NCI-H748 treated with DMSO at 0.1 percent for 48 hours (cell line): ENCODE measurements at regions not wholly inside any gene's neighbourhood (a gene's known extent, or its start where the extent isn't known, plus 50 kb on each side); places are given as distances from the start of the nearest gene placed in this dataset.
"Not testable (repeated sequence)": the region's sequence is repeated elsewhere in the genome, so short reads cannot be mapped to it uniquely, and the experiment has no call there.

Experiments
- DNase-seq: peaks from one replicate; lab custom pipeline; 2025; lab: John Stamatoyannopoulos, UW

DNA sequence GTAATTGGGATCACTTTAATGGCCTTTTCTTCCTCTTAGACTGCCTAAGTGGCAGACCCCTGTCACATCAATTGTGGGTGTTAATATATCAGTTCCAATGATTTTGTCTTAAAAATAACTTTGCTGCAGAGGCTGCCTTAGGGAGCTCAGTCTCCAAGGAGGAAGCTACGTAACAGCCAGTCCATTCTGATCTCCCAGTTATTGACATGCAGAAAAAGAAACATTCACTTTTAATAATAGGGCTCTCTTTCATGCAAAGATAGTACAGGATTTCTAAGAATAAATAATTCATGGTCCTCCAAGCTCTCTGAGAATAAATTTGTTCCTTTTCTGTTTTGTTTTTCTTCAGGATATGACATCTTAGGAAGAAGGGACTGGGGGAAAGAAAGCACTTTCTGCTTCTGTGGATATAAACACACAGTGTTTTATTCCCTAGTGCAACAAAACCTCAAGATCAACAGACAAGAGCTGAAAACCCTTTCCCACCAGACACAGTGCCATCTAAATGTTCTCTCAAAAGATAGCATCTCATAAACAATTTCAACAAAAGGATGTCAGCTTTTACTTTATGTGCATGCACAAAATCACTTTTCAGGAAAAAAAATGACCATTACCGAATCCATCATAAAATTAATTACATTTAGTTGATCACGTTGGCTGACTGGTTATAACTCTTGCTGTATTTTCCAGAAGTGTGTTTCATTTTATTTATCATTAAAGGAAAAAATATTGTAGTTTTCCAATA, 372.4 kb upstream of the SLC7A11 start:
- DNase-seq = no peak

- no peak for DNase-seq
Measured at GRCh38 chr4:138612428-138612827, 370.3 kb upstream of the SLC7A11 start.

DNA sequence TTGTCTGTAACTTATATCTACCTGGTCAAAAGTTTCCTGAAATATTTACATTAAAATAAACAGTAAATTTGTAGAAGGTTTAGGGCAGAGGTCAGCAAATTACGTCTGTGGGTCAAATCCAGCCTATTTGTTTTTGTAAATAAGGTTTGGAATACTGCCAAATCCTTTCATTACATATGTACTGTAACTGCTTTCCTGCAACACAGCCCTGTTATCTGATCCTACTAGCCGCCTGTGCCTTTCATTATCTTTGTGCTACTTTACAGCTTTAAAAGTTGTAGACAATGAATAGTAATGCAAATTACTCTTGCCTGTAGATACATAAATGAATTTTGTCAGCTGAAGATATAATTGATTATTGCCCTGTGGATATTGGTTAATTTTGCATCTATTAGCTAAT, 369.6 kb upstream of the SLC7A11 start:
- DNase-seq = peak; percentile 58

- DNase-seq = no peak
Measured at GRCh38 chr4:138611017-138611416, 368.9 kb upstream of the SLC7A11 start.

GRCh38 chr4:138609943-138610350, 367.8 kb upstream of the SLC7A11 start:
- DNase-seq = no peak

DNA sequence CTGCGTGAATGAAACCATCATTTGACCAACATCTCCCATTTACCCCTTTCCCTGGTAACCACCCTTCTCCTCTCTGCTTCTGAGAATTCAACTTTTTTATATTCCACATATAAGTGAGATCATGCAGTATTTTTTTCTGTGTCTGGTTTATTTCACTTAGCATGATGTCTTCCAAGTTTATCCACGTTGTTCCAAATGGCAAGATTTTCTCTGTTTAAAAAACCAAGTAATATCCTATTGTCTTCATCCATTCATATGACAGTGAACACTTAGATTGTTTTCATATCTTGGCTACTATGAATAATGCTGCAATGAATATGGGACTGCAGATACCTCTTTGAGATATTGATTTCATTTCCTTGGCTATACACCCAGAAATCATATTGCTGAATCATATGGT, 362.4 kb upstream of the SLC7A11 start:
- no peak for DNase-seq

DNA sequence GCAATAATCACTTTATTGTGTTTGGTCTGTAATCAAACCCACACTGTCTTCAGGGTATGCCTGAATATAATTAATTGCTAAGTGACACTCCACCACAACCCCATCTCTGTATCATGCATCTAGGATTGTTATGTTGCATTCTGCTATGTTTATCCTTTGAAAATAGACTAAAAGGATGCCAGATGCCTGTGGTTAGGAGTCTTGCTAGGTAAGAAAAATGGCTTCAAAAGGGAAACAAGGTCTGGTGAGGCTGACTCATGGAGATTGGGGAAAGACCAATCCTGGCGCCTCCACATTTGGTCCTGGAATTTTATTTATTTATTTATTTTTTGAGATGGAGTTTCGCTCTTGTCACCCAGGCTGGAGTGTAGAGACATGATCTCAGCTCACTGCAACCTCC, 360.5 kb upstream of the SLC7A11 start:
- DNase-seq = no peak

- DNase-seq = no peak
Measured at GRCh38 chr4:138599965-138600364, 357.8 kb upstream of the SLC7A11 start.

GRCh38 chr4:138598226-138598625, 356.1 kb upstream of the SLC7A11 start:
- no peak for DNase-seq

DNA sequence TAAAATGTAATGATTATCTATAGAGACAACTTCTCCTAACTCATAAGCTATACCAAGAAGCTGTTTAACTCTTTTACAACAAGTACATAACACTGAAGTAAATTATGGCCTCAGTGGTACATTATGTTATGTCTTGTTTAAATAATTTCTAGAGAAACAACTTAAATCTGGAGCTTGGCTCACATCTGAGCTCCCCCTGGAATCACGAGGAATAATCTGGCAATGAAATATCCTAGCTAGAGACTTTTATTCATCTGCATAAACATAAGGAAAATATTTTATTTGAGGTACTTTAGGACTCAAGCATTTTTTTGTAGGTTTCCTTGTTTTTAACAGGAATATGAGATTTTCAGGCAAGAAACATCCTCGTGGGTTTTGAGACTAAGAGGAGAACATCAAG, 354.7 kb upstream of the SLC7A11 start:
- DNase-seq = no peak

GRCh38 chr4:138595731-138596460, 353.7 kb upstream of the SLC7A11 start:
- DNase-seq = no peak

DNA sequence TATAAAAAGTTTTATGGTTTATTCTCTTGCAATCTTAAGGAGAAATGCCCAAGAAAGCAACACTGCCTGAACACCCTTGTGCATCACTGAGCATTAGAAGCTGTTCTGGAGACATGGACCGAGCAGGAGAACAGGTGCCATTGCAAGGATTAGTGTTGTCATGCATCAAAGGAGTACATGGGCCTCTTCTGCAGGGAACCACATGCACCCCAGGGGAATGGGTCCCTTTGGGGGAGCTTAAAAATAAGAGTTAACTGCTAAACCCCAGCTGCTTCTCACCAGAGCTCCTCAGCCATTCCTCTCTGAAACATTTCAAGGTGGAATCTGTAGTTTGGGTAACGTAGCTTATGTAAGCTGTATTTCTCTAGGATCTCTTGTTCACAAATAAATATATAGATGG, 353.0 kb upstream of the SLC7A11 start:
- DNase-seq = no peak

GRCh38 chr4:138592796-138593195, 350.6 kb upstream of the SLC7A11 start:
- DNase-seq = no peak

- DNase-seq = no peak
Measured at GRCh38 chr4:138591808-138592207, 349.7 kb upstream of the SLC7A11 start.

GRCh38 chr4:138588501-138588900, 346.4 kb upstream of the SLC7A11 start:
- DNase-seq = no peak

GRCh38 chr4:138579146-138579545, 337.0 kb upstream of the SLC7A11 start:
- DNase-seq = no peak

DNA sequence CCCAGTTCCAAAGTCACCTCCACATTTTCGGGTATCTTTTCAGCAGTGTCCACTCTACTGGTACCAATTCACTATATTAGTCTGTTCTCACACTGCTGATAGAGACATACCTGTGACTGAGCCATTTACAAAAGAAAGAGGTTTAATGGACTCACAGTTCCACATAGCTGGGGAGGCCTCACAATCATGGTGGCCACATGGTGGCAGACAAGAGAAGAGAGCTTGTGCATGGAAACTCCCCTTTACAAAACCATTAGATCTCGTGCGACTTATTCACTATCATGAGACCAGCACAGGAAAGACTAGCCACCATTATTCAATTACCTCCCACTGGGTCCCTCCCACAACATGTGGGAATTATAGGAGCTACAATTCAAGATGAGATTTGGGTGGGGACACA, 335.7 kb upstream of the SLC7A11 start:
- DNase-seq = not testable (repeated sequence)

GRCh38 chr4:138577145-138577544, 335.0 kb upstream of the SLC7A11 start:
- DNase-seq = no peak

GRCh38 chr4:138576684-138577083, 334.5 kb upstream of the SLC7A11 start:
- DNase-seq = no peak

DNA sequence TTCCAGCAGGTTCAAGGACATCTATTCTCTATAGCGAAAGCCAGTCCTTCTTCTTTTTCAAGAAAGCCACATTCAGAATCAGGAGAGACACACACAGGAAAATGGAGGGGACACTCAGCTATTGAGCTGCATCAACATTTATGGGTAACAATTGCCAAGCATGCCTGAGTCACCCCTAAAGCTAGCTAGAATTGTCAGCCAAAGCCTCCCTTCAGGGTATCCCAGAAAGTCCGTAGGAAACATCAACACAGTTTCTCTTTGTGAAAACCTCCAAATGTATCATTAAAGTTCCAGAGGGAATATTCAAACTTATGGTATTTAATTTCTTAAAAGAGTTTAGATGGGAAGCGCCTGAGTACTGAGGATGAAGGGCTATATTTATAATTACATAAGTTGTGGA, 331.1 kb upstream of the SLC7A11 start:
- DNase-seq = no peak

- DNase-seq = no peak
Measured at GRCh38 chr4:138572007-138572406, 329.9 kb upstream of the SLC7A11 start.

- DNase-seq = no peak
Measured at GRCh38 chr4:138567696-138568095, 325.5 kb upstream of the SLC7A11 start.

- no peak for DNase-seq
Measured at GRCh38 chr4:138565576-138565975, 323.4 kb upstream of the SLC7A11 start.

DNA sequence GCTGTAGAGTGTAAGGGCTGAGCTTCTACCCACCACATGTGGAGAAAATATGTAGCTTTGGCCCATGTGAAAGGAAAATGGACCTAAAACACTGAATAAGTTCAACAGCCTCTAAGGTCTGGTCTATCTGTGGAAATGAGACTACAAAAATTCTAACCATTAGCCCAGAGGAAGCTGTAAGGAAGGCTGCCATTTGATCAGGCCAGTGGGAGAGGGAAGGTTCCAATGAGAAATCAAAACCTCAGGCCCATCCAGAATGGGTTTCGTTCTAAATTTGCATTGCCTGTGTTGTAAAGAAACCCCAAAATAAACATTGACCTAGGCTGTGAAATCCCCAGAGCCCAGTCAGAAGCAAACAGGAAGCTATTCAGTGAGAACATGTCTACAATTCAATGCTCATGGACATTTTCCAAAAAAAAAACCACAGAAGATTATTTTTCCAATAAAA, 320.4 kb upstream of the SLC7A11 start:
- no peak for DNase-seq
